ENCODE measurements at regions not wholly inside any gene's neighbourhood (a gene's known extent, or its start where the extent isn't known, plus 50 kb on each side); places are given as distances from the start of the nearest gene placed in this dataset.

GRCh38 chr1:118461154-118461553 is 276.1 kb upstream of the SPAG17 start:
- TF ChIP-seq CTCF (IDR thresholded peaks at IDR 0.05; ENCODE audit: low read depth, low read length, poor library complexity, severe bottlenecking) (peak; percentile 32), EZH2phosphoT487 (IDR thresholded peaks at IDR 0.05; ENCODE audit: borderline replicate concordance, low read length) (no peak)
